SK-N-SH treated with all-trans-retinoic acid at 6 μM for 48 hours (cell line): ENCODE measurements at regions not wholly inside any gene's neighbourhood (a gene's known extent, or its start where the extent isn't known, plus 50 kb on each side); places are given as distances from the start of the nearest gene placed in this dataset.

ENCODE experiments used
- ATAC-seq: fragments of 200-7000 bp; cut with Tn5 transposase; 3 replicates; pipeline ENCODE4 v1.9.1; 2020; ENCODE audit warnings: mild to moderate bottlenecking, moderate library complexity
- ARNTL ChIP-seq: fragments of 450-650 bp; formaldehyde crosslinking; IDR thresholded peaks from 2 replicates; pipeline ENCODE4 v1.5.0; 2020; ENCODE audit warnings: low read depth, mild to moderate bottlenecking, moderate library complexity, borderline replicate concordance
- BACH2 ChIP-seq: fragments of 250-450 bp; sonication (Bioruptor Pico); IDR thresholded peaks from 2 replicates; pipeline ENCODE4 v1.9.0; 2021; ENCODE audit warnings: mild to moderate bottlenecking, borderline replicate concordance
- CREB5 ChIP-seq: fragments of 250-450 bp; sonication (Bioruptor Pico); IDR thresholded peaks from 2 replicates; pipeline ENCODE4 v1.5.1; 2020; ENCODE audit warnings: low read depth, mild to moderate bottlenecking, moderate library complexity
- CSDC2 ChIP-seq: fragments of 250-450 bp; sonication (Bioruptor Pico); IDR thresholded peaks from 2 replicates; pipeline ENCODE4 v1.5.0; 2020; ENCODE audit warnings: mild to moderate bottlenecking, moderate library complexity
- CSRNP3 ChIP-seq: fragments of 250-450 bp; sonication (Bioruptor Pico); IDR thresholded peaks from 2 replicates; pipeline ENCODE4 v1.5.1; 2021; ENCODE audit warnings: mild to moderate bottlenecking, moderate library complexity
- ESRRG ChIP-seq: fragments of 250-450 bp; sonication (Bioruptor Pico); IDR thresholded peaks from 2 replicates; pipeline ENCODE4 v1.6.1; 2021; ENCODE audit warnings: mild to moderate bottlenecking
- GLIS3 ChIP-seq: fragments of 250-450 bp; sonication (Bioruptor Pico); IDR thresholded peaks from 2 replicates; pipeline ENCODE4 v1.5.0; 2020; ENCODE audit warnings: mild to moderate bottlenecking, moderate library complexity
- ISL1 ChIP-seq: fragments of 250-450 bp; sonication (Bioruptor Pico); IDR thresholded peaks from 2 replicates; pipeline ENCODE4 v2.1.2; 2022; ENCODE audit warnings: mild to moderate bottlenecking, moderate library complexity
- OSR1 ChIP-seq: fragments of 250-450 bp; sonication (Bioruptor Pico); IDR thresholded peaks from 2 replicates; pipeline ENCODE4 v1.8.0; 2022; ENCODE audit warnings: moderate library complexity, mild to moderate bottlenecking, inconsistent platforms
- PATZ1 ChIP-seq: fragments of 250-450 bp; sonication (Bioruptor Pico); IDR thresholded peaks from 2 replicates; pipeline ENCODE4 v1.8.0; 2020; ENCODE audit warnings: mild to moderate bottlenecking, moderate library complexity, borderline replicate concordance
- POU6F1 ChIP-seq: fragments of 250-450 bp; sonication (Bioruptor Pico); IDR thresholded peaks from 2 replicates; pipeline ENCODE4 v1.8.0; 2021; ENCODE audit warnings: low read depth, mild to moderate bottlenecking, moderate library complexity, borderline replicate concordance
- PPARA ChIP-seq: fragments of 250-450 bp; sonication (Bioruptor Pico); IDR thresholded peaks from 2 replicates; pipeline ENCODE4 v1.5.0; 2020; ENCODE audit warnings: mild to moderate bottlenecking, borderline replicate concordance
- SNAI2 ChIP-seq: fragments of 250-450 bp; sonication (Bioruptor Pico); IDR thresholded peaks from 2 replicates; pipeline ENCODE4 v1.5.0; 2020; ENCODE audit warnings: mild to moderate bottlenecking, moderate library complexity
- TCF4 ChIP-seq: fragments of 250-450 bp; sonication (Bioruptor Pico); IDR thresholded peaks from 2 replicates; pipeline ENCODE4 v1.8.0; 2021; ENCODE audit warnings: mild to moderate bottlenecking, moderate library complexity, borderline replicate concordance
- TOX ChIP-seq: fragments of 250-450 bp; sonication (Bioruptor Pico); IDR thresholded peaks from 2 replicates; pipeline ENCODE4 v1.8.0; 2021; ENCODE audit warnings: mild to moderate bottlenecking, moderate library complexity, borderline replicate concordance
- ZC3H10 ChIP-seq: fragments of 250-450 bp; sonication (Bioruptor Pico); IDR thresholded peaks from 2 replicates; pipeline ENCODE4 v1.5.1; 2021; ENCODE audit warnings: mild to moderate bottlenecking, moderate library complexity
- ZFP3 ChIP-seq: fragments of 250-450 bp; sonication (Bioruptor Pico); IDR thresholded peaks from 2 replicates; pipeline ENCODE4 v1.5.0; 2020; ENCODE audit warnings: mild to moderate bottlenecking, moderate library complexity
- ZFP30 ChIP-seq: fragments of 450-650 bp; formaldehyde crosslinking; IDR thresholded peaks from 2 replicates; pipeline ENCODE4 v1.5.0; 2022; ENCODE audit warnings: mild to moderate bottlenecking, moderate library complexity
- ZNF565 ChIP-seq: fragments of 450-650 bp; formaldehyde crosslinking; conservative IDR thresholded peaks from 2 replicates; pipeline ENCODE4 v1.5.0; 2020; ENCODE audit warnings: low read depth, mild to moderate bottlenecking, moderate library complexity
- ZNF70 ChIP-seq: fragments of 450-650 bp; formaldehyde crosslinking; IDR thresholded peaks from 2 replicates; pipeline ENCODE4 v1.5.0; 2020; ENCODE audit warnings: mild to moderate bottlenecking, moderate library complexity
- ZNF8 ChIP-seq: fragments of 450-650 bp; formaldehyde crosslinking; IDR thresholded peaks from 2 replicates; pipeline ENCODE4 v1.5.0; 2020; ENCODE audit warnings: mild to moderate bottlenecking, moderate library complexity

- no peak for ATAC-seq
These were observed 370.6 kb upstream of the UBE2E3 start for GRCh38 chr2:180609626-180610340.

GRCh38 chr2:180607514-180608049, 372.8 kb upstream of the UBE2E3 start:
- TF ChIP-seq GLIS3, result no peak
- TF ChIP-seq, all 23 proteins: peak for 0
- no peak for ATAC-seq

More at GRCh38 chr2:180609626-180610340, 370.6 kb upstream of the UBE2E3 start:
- TF ChIP-seq PATZ1 (no peak), POU6F1 (CRISPR knock-in tag) (no peak), PPARA (no peak), BACH2 (no peak), ARNTL (CRISPR knock-in tag) (no peak), ZC3H10 (no peak), ISL1 (CRISPR knock-in tag) (no peak), ESRRG (CRISPR knock-in tag) (no peak), ZFP30 (no peak), ZNF70 (CRISPR knock-in tag) (no peak), CSDC2 (CRISPR knock-in tag) (no peak)

GRCh38 chr2:180604077-180604476, 376.3 kb upstream of the UBE2E3 start:
- TF ChIP-seq CREB5 (CRISPR knock-in tag) (no peak), PPARA (no peak), ZNF70 (CRISPR knock-in tag) (no peak), CSRNP3 (CRISPR knock-in tag) (no peak), TCF4 (no peak), ZNF8 (no peak), ZC3H10 (no peak), POU6F1 (CRISPR knock-in tag) (no peak), ZFP3 (CRISPR knock-in tag) (no peak), OSR1 (CRISPR knock-in tag) (no peak), TOX (CRISPR knock-in tag) (no peak), ZFP30 (no peak)
- peak; percentile 34; the same call in 1 of the 3 replicates for ATAC-seq

GRCh38 chr2:180601016-180601415, 379.4 kb upstream of the UBE2E3 start:
- ATAC-seq, result no peak
- TF ChIP-seq ARNTL (CRISPR knock-in tag), result no peak
- no peak for TF ChIP-seq ZNF565 (CRISPR knock-in tag)
- TF ChIP-seq BACH2, result no peak
- TF ChIP-seq TOX (CRISPR knock-in tag), result no peak
- TF ChIP-seq ZNF8, result no peak
- TF ChIP-seq CSDC2 (CRISPR knock-in tag), result no peak
- no peak for TF ChIP-seq CSRNP3 (CRISPR knock-in tag)
- TF ChIP-seq SNAI2, result no peak
- no peak for TF ChIP-seq PATZ1
